ENCODE measurements at regions not wholly inside any gene's neighbourhood (a gene's known extent, or its start where the extent isn't known, plus 50 kb on each side); places are given as distances from the start of the nearest gene placed in this dataset.

- H3K9me3 ChIP-seq (ENCODE audit: low read length) = no peaks in the 10 kb centered on the region
- no peaks in the 10 kb centered on the region for H3K27me3 ChIP-seq (ENCODE audit: insufficient read depth, low read depth, low read length)
- H3K36me3 ChIP-seq (ENCODE audit: insufficient read depth, low read length) = no peaks in the 10 kb centered on the region
- H3K9me2 ChIP-seq (ENCODE audit: insufficient read depth, low read length) = no peaks in the 10 kb centered on the region
- no peaks in the 10 kb centered on the region for H3F3A ChIP-seq (ENCODE audit: insufficient read depth, low read length, poor library complexity, severe bottlenecking)
- H3K4me2 ChIP-seq (ENCODE audit: low read length) = no peak overlapping the region
- no peaks in the 10 kb centered on the region for H3K79me2 ChIP-seq (replicated peaks; ENCODE audit: insufficient read depth, low read length)
- no peak overlapping the region for H3K9ac ChIP-seq (ENCODE audit: low read length)
- no peak overlapping the region for H2AFZ ChIP-seq (ENCODE audit: low read depth, low read length)
- H3K4me3 ChIP-seq (ENCODE audit: low read length) = no peak overlapping the region
- TF ChIP-seq POLR2AphosphoS5 (IDR thresholded peaks at IDR 0.05) (no peak), EZH2 (IDR thresholded peaks at IDR 0.05; ENCODE audit: borderline replicate concordance, insufficient read depth, low read length, poor library complexity, severe bottlenecking) (no peak), RAD21 (conservative IDR thresholded peaks at IDR 0.05) (no peak), CTCF (IDR thresholded peaks at IDR 0.05; ENCODE audit: poor library complexity, severe bottlenecking) (no peak), MXI1 (conservative IDR thresholded peaks at IDR 0.05; ENCODE audit: poor library complexity, severe bottlenecking) (no peak), SMC3 (conservative IDR thresholded peaks at IDR 0.05; ENCODE audit: poor library complexity) (no peak), EP300 (conservative IDR thresholded peaks at IDR 0.05; ENCODE audit: poor library complexity, severe bottlenecking) (no peak)
- H3K27ac ChIP-seq (ENCODE audit: low read length) = no peak overlapping the region
- H4K20me1 ChIP-seq (ENCODE audit: insufficient read depth) = no peaks in the 10 kb centered on the region
Observed at GRCh38 chr1:209503196-209503595, 80.3 kb upstream of the CAMK1G start.

GRCh38 chr1:209504571-209504970 is 78.9 kb upstream of the CAMK1G start:
- Histone ChIP-seq H4K20me1 (ENCODE audit: insufficient read depth) (no peaks in the 10 kb centered on the region), H3K4me2 (ENCODE audit: low read length) (no peak overlapping the region), H3F3A (ENCODE audit: insufficient read depth, low read length, poor library complexity, severe bottlenecking) (no peaks in the 10 kb centered on the region), H3K79me2 (replicated peaks; ENCODE audit: insufficient read depth, low read length) (no peaks in the 10 kb centered on the region), H3K9me3 (ENCODE audit: low read length) (no peaks in the 10 kb centered on the region), H3K27me3 (ENCODE audit: insufficient read depth, low read depth, low read length) (no peaks in the 10 kb centered on the region), H2AFZ (ENCODE audit: low read depth, low read length) (no peak overlapping the region), H3K4me3 (ENCODE audit: low read length) (no peak overlapping the region), H3K36me3 (ENCODE audit: insufficient read depth, low read length) (no peaks in the 10 kb centered on the region), H3K9ac (ENCODE audit: low read length) (no peak overlapping the region), H3K27ac (ENCODE audit: low read length) (no peak overlapping the region), H3K9me2 (ENCODE audit: insufficient read depth, low read length) (no peaks in the 10 kb centered on the region)
- TF ChIP-seq RAD21 (conservative IDR thresholded peaks at IDR 0.05) (no peak), CTCF (IDR thresholded peaks at IDR 0.05; ENCODE audit: poor library complexity, severe bottlenecking) (no peak), EZH2 (IDR thresholded peaks at IDR 0.05; ENCODE audit: borderline replicate concordance, insufficient read depth, low read length, poor library complexity, severe bottlenecking) (no peak)

- Histone ChIP-seq H3K4me2 (ENCODE audit: low read length) (no peak overlapping the region), H3F3A (ENCODE audit: insufficient read depth, low read length, poor library complexity, severe bottlenecking) (no peaks in the 10 kb centered on the region), H3K9me2 (ENCODE audit: insufficient read depth, low read length) (no peaks in the 10 kb centered on the region), H3K27ac (ENCODE audit: low read length) (no peak overlapping the region), H3K4me3 (ENCODE audit: low read length) (no peak overlapping the region), H2AFZ (ENCODE audit: low read depth, low read length) (no peak overlapping the region), H3K9ac (ENCODE audit: low read length) (no peak overlapping the region), H4K20me1 (ENCODE audit: insufficient read depth) (no peaks in the 10 kb centered on the region), H3K27me3 (ENCODE audit: insufficient read depth, low read depth, low read length) (no peaks in the 10 kb centered on the region), H3K79me2 (replicated peaks; ENCODE audit: insufficient read depth, low read length) (no peaks in the 10 kb centered on the region), H3K9me3 (ENCODE audit: low read length) (no peaks in the 10 kb centered on the region), H3K36me3 (ENCODE audit: insufficient read depth, low read length) (no peaks in the 10 kb centered on the region)
- TF ChIP-seq SMC3 (conservative IDR thresholded peaks at IDR 0.05; ENCODE audit: poor library complexity) = no peak
- TF ChIP-seq EZH2 (IDR thresholded peaks at IDR 0.05; ENCODE audit: borderline replicate concordance, insufficient read depth, low read length, poor library complexity, severe bottlenecking) = no peak
- TF ChIP-seq MXI1 (conservative IDR thresholded peaks at IDR 0.05; ENCODE audit: poor library complexity, severe bottlenecking) = no peak
Observed at GRCh38 chr1:209505044-209505443, 78.5 kb upstream of the CAMK1G start.
